ENCODE measurements at regions not wholly inside any gene's neighbourhood (a gene's known extent, or its start where the extent isn't known, plus 50 kb on each side); places are given as distances from the start of the nearest gene placed in this dataset.

GRCh38 chr14:66099451-66099850 lies 386.7 kb upstream of the CCDC196 start:
- no peaks in the 10 kb centered on the region for H3K9me2 ChIP-seq (replicated peaks; ENCODE audit: insufficient read depth, low read length)
- H3K27ac ChIP-seq (ENCODE audit: low read depth, low read length): no peak overlapping the region
- no peaks in the 10 kb centered on the region for H3K79me2 ChIP-seq (ENCODE audit: insufficient read depth, low read length)
- H3K4me3 ChIP-seq (ENCODE audit: insufficient read depth, low read length, poor library complexity, severe bottlenecking): no peak overlapping the region
- no peak overlapping the region for H2AFZ ChIP-seq (ENCODE audit: low read depth, low read length, severe bottlenecking)
- TF ChIP-seq, protein P1, sequence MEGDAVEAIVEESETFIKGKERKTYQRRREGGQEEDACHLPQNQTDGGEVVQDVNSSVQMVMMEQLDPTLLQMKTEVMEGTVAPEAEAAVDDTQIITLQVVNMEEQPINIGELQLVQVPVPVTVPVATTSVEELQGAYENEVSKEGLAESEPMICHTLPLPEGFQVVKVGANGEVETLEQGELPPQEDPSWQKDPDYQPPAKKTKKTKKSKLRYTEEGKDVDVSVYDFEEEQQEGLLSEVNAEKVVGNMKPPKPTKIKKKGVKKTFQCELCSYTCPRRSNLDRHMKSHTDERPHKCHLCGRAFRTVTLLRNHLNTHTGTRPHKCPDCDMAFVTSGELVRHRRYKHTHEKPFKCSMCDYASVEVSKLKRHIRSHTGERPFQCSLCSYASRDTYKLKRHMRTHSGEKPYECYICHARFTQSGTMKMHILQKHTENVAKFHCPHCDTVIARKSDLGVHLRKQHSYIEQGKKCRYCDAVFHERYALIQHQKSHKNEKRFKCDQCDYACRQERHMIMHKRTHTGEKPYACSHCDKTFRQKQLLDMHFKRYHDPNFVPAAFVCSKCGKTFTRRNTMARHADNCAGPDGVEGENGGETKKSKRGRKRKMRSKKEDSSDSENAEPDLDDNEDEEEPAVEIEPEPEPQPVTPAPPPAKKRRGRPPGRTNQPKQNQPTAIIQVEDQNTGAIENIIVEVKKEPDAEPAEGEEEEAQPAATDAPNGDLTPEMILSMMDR (IDR thresholded peaks at IDR 0.05; ENCODE audit: insufficient read depth, low read length, poor library complexity, severe bottlenecking): no peak
- H3K4me2 ChIP-seq (ENCODE audit: low read depth, low read length, poor library complexity, severe bottlenecking): no peak overlapping the region
- H3K9ac ChIP-seq (ENCODE audit: low read length): no peak overlapping the region
- H3F3A ChIP-seq (ENCODE audit: insufficient read depth): no peaks in the 10 kb centered on the region
- H3K27me3 ChIP-seq (ENCODE audit: low read length): no peaks in the 10 kb centered on the region
- H3K36me3 ChIP-seq (ENCODE audit: low read length): no peaks in the 10 kb centered on the region
- no peaks in the 10 kb centered on the region for H3K9me3 ChIP-seq (ENCODE audit: insufficient read depth, low read length)
- H4K20me1 ChIP-seq (ENCODE audit: low read depth, low read length): no peaks in the 10 kb centered on the region

- Histone ChIP-seq H3K9me3 (ENCODE audit: insufficient read depth, low read length) (no peaks in the 10 kb centered on the region), H3K27ac (ENCODE audit: low read depth, low read length) (no peak overlapping the region), H3K4me2 (ENCODE audit: low read depth, low read length, poor library complexity, severe bottlenecking) (no peak overlapping the region), H3K9me2 (replicated peaks; ENCODE audit: insufficient read depth, low read length) (no peaks in the 10 kb centered on the region), H3K36me3 (ENCODE audit: low read length) (no peaks in the 10 kb centered on the region), H2AFZ (ENCODE audit: low read depth, low read length, severe bottlenecking) (no peak overlapping the region), H3F3A (ENCODE audit: insufficient read depth) (no peaks in the 10 kb centered on the region), H4K20me1 (ENCODE audit: low read depth, low read length) (no peaks in the 10 kb centered on the region), H3K4me3 (ENCODE audit: insufficient read depth, low read length, poor library complexity, severe bottlenecking) (no peak overlapping the region), H3K9ac (ENCODE audit: low read length) (no peak overlapping the region), H3K79me2 (ENCODE audit: insufficient read depth, low read length) (no peaks in the 10 kb centered on the region), H3K27me3 (ENCODE audit: low read length) (no peaks in the 10 kb centered on the region)
- TF ChIP-seq, protein P1 (IDR thresholded peaks at IDR 0.05; ENCODE audit: insufficient read depth, low read length, poor library complexity, severe bottlenecking): no peak
- TF ChIP-seq EZH2phosphoT487 (conservative IDR thresholded peaks at IDR 0.05; ENCODE audit: low read length): no peak
These were observed 386.2 kb upstream of the CCDC196 start for GRCh38 chr14:66099931-66100330.

DNA sequence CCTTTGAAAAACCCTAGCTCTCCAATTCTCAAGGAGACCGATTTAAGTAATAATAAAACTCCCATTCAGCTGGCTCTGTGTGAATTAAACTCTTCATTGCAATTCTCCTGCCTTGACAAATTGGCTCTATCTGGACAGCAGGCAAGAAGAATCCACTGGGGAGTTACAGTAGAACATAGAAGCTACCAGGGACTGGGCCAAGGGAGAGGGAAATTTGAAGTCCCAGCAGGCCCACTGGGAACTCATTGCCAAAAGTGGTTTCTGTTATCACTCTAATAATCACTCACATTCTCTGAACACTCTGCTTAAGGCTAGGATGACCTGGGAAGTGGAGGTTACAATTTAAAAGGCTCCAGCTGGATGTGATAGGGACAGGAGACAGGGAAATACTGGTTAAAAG lies 384.5 kb upstream of the CCDC196 start:
- H2AFZ ChIP-seq (ENCODE audit: low read depth, low read length, severe bottlenecking): no peak overlapping the region
- no peak overlapping the region for H3K27ac ChIP-seq (ENCODE audit: low read depth, low read length)
- H3K27me3 ChIP-seq (ENCODE audit: low read length): no peaks in the 10 kb centered on the region
- H3K79me2 ChIP-seq (ENCODE audit: insufficient read depth, low read length): no peaks in the 10 kb centered on the region
- H3K9me3 ChIP-seq (ENCODE audit: insufficient read depth, low read length): no peaks in the 10 kb centered on the region
- H3K36me3 ChIP-seq (ENCODE audit: low read length): no peaks in the 10 kb centered on the region
- H3F3A ChIP-seq (ENCODE audit: insufficient read depth): no peaks in the 10 kb centered on the region
- no peak overlapping the region for H3K4me3 ChIP-seq (ENCODE audit: insufficient read depth, low read length, poor library complexity, severe bottlenecking)
- H3K9me2 ChIP-seq (replicated peaks; ENCODE audit: insufficient read depth, low read length): no peaks in the 10 kb centered on the region
- no peak overlapping the region for H3K4me2 ChIP-seq (ENCODE audit: low read depth, low read length, poor library complexity, severe bottlenecking)
- no peak overlapping the region for H3K9ac ChIP-seq (ENCODE audit: low read length)
- no peaks in the 10 kb centered on the region for H4K20me1 ChIP-seq (ENCODE audit: low read depth, low read length)
- no peak for TF ChIP-seq EZH2phosphoT487 (conservative IDR thresholded peaks at IDR 0.05; ENCODE audit: low read length)
- TF ChIP-seq, protein P1 (IDR thresholded peaks at IDR 0.05; ENCODE audit: insufficient read depth, low read length, poor library complexity, severe bottlenecking): no peak

- Histone ChIP-seq H3K36me3 (ENCODE audit: low read length) (no peaks in the 10 kb centered on the region), H4K20me1 (ENCODE audit: low read depth, low read length) (no peaks in the 10 kb centered on the region), H3K9ac (ENCODE audit: low read length) (no peak overlapping the region)
These were observed 381.7 kb upstream of the CCDC196 start for GRCh38 chr14:66104486-66104885.

More at GRCh38 chr14:66104486-66104885, 381.7 kb upstream of the CCDC196 start:
- H3K27ac ChIP-seq (ENCODE audit: low read depth, low read length): no peak overlapping the region
- no peaks in the 10 kb centered on the region for H3F3A ChIP-seq (ENCODE audit: insufficient read depth)
- H3K4me2 ChIP-seq (ENCODE audit: low read depth, low read length, poor library complexity, severe bottlenecking): no peak overlapping the region
- no peak overlapping the region for H3K4me3 ChIP-seq (ENCODE audit: insufficient read depth, low read length, poor library complexity, severe bottlenecking)
- no peaks in the 10 kb centered on the region for H3K9me3 ChIP-seq (ENCODE audit: insufficient read depth, low read length)
- H3K27me3 ChIP-seq (ENCODE audit: low read length): no peaks in the 10 kb centered on the region
- no peaks in the 10 kb centered on the region for H3K79me2 ChIP-seq (ENCODE audit: insufficient read depth, low read length)
- no peaks in the 10 kb centered on the region; the same call in 1 of the 2 replicates for H3K9me2 ChIP-seq (replicated peaks; ENCODE audit: insufficient read depth, low read length)
- no peak overlapping the region for H2AFZ ChIP-seq (ENCODE audit: low read depth, low read length, severe bottlenecking)
- TF ChIP-seq, protein P1 (IDR thresholded peaks at IDR 0.05; ENCODE audit: insufficient read depth, low read length, poor library complexity, severe bottlenecking): no peak
- no peak for TF ChIP-seq EZH2phosphoT487 (conservative IDR thresholded peaks at IDR 0.05; ENCODE audit: low read length)

Measured in SU-DHL-6 (cell line).